ENCODE measurements at regions not wholly inside any gene's neighbourhood (a gene's known extent, or its start where the extent isn't known, plus 50 kb on each side); places are given as distances from the start of the nearest gene placed in this dataset.
"Not testable (repeated sequence)": the region's sequence is repeated elsewhere in the genome, so short reads cannot be mapped to it uniquely, and the experiment has no call there.

DNA sequence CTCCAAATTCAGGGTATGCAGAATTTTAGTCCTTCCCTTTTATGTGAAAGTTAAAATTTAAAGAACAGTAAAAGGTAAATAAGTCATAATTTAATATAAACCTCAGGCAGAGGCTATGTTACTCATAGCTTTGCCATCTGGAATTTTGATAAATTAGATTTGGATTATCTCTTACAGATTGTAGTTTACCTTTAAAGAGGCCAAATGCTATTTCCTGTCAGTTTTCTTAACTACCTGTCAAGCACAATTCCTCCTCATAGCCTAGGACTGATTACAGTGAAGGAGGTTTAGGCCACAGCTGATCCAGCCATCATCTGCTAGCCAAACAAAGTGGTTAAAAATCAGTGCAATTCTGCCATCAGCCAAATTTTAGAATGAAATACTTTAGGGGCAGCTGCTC is 128.1 kb downstream of the MFAP3L start:
- FAIRE-seq (no peak), DNase-seq (ENCODE audit: insufficient read length, low spot score) (no peak)

DNA sequence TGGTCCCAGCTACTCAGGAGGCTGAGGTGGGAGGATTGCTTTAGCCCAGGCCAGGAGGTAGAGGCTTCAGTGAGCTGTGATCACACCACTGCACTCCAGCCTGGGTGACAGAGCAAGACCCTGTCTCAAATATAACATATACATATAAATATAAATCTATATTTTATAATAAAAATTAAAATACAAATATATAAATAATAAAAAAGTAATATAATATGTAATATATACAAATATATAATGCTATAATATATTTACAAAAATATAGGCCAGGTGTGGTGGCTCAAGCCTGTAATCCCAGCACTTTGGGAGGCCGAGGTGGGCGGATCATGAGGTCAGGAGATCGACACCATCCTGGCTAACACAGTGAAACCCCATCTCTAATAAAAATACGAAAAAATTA is 131.4 kb downstream of the MFAP3L start:
- DNase-seq (ENCODE audit: insufficient read length, low spot score); FAIRE-seq: not testable (repeated sequence)

DNA sequence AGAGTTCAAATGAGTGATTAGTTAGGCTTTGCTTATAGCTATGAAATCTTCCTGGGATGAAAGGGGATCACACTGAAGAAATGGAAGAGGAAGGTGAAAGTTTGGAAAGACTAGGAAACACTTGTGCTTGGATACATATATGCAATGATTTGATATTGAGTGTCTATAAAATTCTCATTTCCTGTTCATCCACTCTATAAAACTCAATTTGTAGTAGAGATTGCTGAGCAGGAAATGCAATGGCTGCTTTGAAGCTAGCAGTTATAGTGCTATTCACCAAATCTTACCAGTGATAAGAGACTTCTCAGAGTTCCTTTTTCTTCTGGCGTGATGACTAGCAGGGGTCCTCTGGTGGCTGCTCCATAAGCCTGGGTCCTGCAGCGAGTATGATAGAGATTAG is 128.1 kb upstream of the HPF1 start:
- no peak for FAIRE-seq
- DNase-seq (ENCODE audit: insufficient read length, low spot score), result no peak

GRCh38 chr4:169881769-169882168 is 124.0 kb upstream of the HPF1 start:
- DNase-seq (ENCODE audit: insufficient read length, low spot score) (no peak), FAIRE-seq (no peak)

GRCh38 chr4:169870507-169870906 is 112.8 kb upstream of the HPF1 start:
- no peak for DNase-seq (ENCODE audit: insufficient read length, low spot score)
- no peak for FAIRE-seq

GRCh38 chr4:169869490-169869889 is 111.7 kb upstream of the HPF1 start:
- DNase-seq (ENCODE audit: insufficient read length, low spot score), result no peak
- no peak for FAIRE-seq

DNA sequence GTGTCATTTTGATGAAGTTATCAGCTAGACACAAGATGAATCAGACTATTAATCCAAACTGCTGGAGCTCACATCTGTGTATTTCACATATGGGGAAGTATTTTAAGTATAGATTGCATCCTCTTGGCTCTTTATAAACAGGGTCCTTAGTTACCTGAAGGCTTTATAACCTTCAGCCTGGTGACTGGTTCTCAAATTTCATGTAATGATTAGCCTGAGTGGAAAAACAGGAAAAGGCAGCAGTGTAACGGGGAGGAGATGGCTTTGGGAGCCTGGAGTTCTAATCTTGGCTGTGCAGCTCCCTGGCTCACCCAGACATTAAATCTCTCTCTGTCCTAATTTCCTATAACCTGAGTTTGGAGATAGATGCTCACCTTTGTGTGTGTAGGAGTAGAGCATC is 103.8 kb upstream of the HPF1 start:
- DNase-seq (ENCODE audit: insufficient read length, low spot score) (no peak), FAIRE-seq (no peak)

DNA sequence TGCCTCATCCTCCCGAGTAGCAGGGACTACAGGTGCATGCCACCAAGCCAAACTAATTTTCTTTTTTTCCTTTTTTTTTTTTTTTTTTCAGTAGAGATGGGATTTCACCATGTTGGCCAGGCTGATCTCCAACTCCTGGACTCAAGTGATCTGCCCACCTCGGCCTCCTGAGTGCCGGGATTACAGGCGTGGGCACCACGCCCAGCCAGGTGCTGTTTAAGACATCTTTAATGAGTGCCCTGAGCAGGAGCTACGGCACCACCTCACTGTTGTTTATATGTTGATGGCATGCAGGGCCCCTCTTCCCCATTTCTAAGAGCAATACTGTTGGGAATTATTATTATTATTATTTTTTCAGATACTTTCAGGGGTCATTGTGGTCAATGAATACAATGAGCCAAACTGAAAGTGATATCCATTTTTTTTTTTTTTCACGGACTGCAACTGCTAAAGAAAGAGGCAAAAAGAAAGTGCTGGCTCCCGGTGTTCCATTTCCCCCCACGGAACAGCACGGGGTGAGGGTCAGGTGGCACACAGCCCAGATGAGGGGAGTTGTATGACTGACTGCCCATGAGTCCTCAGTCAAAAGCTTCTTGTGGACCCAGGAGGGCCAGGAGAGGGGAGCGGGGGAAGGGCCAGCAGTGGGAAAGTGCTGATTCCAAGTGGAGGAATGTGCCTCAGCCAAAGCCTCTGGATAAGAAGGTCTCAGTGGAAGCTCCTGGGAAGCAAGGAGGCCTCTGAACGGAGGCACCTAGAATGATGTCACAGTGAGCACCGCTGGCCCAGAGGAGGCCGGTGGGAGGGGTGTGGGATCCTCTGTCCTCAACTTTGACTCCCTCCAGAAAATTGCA is 101.8 kb upstream of the HPF1 start:
- FAIRE-seq (no peak), DNase-seq (ENCODE audit: insufficient read length, low spot score) (no peak)

- FAIRE-seq, result no peak
- DNase-seq (ENCODE audit: insufficient read length, low spot score), result no peak
Observed at GRCh38 chr4:169854090-169854489, 96.3 kb upstream of the HPF1 start.

- no peak for DNase-seq (ENCODE audit: insufficient read length, low spot score)
- FAIRE-seq, result no peak
Observed at GRCh38 chr4:169852481-169852880, 94.7 kb upstream of the HPF1 start.

DNA sequence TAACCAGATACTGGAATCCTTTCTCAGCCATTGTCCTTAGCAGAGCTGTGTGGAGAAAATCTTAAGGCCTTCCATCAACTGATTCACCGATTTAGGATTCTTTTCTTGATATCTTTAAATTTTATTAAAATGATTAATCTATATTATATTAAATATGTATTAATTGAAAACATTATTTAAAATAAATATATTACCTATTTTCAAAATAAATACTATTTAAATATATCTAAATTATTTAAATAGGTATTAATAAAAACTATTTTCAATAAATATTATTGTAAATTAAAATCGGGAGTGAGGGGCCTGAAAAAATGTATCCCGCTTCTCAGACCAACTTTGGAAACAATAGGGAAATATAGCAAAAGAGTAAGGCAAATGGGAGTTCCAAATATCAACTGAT is 94.0 kb upstream of the HPF1 start:
- DNase-seq (ENCODE audit: insufficient read length, low spot score), result no peak
- FAIRE-seq, result no peak

- DNase-seq (ENCODE audit: insufficient read length, low spot score), result no peak
- no peak for FAIRE-seq
Observed at GRCh38 chr4:169849456-169849855, 91.7 kb upstream of the HPF1 start.

DNA sequence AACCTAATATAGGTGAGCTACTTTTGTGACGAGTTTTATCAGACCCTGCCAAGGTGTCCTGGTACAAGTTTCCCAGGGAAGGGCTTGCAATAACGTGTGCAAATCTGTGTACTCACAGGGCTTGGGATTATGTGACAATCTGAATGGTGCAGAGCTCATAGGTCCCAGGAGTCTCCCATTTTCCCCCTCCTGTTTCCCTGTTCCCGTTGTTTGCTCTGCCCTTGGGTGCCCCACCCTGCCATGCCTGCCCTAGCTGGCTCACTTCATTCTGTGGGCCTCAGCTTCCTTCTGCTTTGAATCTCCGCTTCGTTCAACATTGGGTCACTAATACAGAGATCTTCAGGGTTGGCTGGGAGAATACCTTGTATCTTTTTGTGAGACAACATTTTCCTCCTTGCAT is 90.3 kb upstream of the HPF1 start:
- DNase-seq (ENCODE audit: insufficient read length, low spot score), result no peak

DNA sequence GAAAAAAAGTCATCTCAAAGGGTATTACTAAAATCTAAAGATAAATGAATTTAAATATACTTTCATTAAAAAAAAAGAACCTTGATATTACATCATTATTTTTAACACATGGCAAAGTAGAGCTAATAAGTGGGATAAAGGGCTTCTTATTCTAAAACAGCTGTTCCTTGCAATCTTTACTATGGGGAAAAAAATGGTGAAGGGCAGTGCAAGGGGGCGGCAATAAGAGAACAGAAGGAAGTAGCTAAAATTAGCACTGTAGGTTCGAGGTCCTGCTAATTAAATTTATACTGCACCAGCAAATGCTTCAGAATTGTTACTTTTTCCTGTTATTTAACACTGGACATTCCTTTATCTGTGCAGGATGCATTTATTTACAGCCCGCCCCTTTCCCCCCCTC is 89.4 kb upstream of the HPF1 start:
- no peak for FAIRE-seq
- DNase-seq (ENCODE audit: insufficient read length, low spot score), result no peak

More for the DNA sequence above, 90.3 kb upstream of the HPF1 start:
- no peak for FAIRE-seq

GRCh38 chr4:169846396-169846795 is 88.7 kb upstream of the HPF1 start:
- DNase-seq (ENCODE audit: insufficient read length, low spot score), result no peak
- no peak for FAIRE-seq

DNA sequence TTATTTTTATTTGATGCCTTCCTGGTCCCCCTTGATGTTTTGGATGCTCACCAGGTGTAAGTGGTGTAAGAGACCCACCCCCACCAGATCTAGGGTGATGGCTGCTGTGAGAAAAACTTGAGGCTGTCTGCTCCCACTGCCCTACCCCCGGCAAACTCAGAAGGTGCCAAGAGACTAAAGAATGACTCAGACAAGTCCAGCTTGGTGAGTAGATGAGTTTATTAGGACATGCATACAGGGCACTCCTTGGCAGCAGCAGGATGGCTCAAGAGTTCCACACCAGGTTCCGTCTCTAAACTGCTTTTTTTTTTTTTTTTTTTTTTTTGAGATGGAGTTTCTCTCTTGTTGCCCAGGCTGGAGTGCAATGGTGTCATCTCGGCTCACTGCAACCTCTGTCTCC is 84.0 kb upstream of the HPF1 start:
- no peak for FAIRE-seq
- DNase-seq (ENCODE audit: insufficient read length, low spot score), result no peak

DNA sequence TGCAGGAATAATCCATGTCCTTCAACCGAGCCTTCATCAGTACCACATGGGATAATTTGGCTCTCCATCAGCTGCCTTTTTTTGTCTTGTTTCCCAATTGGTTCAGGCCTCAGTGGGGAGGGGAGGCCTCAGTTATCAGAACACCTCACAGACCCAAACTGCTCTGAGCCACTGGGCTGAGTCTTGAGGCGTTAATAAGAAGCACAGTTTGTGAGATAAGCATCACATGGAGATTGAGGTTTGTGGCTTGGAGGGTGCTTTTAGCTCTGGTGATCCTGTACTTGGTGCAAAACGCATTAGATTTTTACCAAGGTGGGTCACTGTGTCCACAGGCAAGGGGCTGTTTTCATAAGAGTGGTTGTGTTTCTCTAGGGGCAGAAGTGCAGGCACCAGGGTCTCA is 82.8 kb upstream of the HPF1 start:
- FAIRE-seq (no peak), DNase-seq (ENCODE audit: insufficient read length, low spot score) (no peak)

DNA sequence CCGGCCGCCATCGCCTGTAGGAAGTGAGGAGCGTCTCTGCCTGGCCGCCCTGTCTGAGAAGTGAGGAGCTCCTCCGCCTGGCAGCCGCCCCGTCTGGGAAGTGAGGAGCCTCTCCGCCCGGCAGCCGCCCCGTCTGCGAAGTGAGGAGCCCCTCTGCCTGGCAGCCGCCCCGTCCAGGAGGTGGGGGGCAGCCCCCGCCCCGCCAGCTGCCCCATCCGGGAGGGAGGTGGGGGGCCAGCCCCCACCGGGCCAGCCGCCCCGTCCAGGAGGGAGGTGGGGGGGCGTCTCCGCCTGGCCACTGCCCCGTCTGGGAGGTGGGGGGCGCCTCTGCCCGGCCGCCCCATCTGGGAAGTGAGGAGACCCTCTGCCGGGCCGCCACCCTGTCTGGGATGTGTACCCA is 70.6 kb upstream of the HPF1 start:
- FAIRE-seq; DNase-seq (ENCODE audit: insufficient read length, low spot score): not testable (repeated sequence)

GRCh38 chr4:169826634-169827187 is 69.0 kb upstream of the HPF1 start:
- FAIRE-seq, result no peak

DNA sequence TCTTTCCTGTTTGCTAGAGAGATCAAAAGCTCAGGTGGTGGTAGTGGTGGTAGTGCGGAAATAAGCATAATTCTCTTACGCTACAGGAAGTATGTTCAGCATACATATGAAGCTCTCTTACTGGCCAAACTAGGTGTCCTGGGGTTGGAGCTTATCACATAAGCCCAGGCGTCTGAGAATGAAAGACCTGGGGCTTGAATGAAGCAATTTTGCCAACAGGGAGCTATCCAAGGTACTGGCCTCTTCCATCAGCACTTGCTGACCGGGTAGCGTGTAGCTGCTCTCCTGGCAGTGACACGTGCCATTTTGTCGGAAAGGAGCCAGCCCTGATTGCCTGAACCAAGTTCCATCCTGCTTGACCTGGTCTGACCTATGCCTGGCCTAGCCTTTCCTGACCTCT is 65.9 kb upstream of the HPF1 start:
- DNase-seq (ENCODE audit: insufficient read length, low spot score), result peak; percentile 51
- no peak for FAIRE-seq

More at GRCh38 chr4:169826634-169827187, 69.0 kb upstream of the HPF1 start:
- no peak for DNase-seq (ENCODE audit: insufficient read length, low spot score)

DNA sequence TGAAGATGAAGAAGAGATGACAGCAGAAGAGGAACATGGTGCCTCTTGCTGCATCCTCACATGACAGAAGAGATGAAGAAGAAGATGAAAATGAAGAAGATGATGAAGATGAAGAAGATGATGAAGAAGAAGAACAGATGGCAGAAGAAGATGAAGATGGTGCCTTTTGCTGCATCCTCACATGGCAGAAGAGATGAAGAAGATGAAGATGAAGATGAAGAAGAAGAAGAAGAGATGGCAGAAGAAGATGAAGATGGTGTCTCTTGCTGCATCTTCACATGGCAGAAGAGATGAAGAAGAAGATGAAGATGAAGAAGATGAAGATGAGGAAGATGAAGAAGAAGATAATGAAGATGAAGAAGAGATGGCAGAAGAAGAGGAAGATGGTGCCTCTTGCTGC is 63.7 kb upstream of the HPF1 start:
- no peak for FAIRE-seq
- no peak for DNase-seq (ENCODE audit: insufficient read length, low spot score)

DNA sequence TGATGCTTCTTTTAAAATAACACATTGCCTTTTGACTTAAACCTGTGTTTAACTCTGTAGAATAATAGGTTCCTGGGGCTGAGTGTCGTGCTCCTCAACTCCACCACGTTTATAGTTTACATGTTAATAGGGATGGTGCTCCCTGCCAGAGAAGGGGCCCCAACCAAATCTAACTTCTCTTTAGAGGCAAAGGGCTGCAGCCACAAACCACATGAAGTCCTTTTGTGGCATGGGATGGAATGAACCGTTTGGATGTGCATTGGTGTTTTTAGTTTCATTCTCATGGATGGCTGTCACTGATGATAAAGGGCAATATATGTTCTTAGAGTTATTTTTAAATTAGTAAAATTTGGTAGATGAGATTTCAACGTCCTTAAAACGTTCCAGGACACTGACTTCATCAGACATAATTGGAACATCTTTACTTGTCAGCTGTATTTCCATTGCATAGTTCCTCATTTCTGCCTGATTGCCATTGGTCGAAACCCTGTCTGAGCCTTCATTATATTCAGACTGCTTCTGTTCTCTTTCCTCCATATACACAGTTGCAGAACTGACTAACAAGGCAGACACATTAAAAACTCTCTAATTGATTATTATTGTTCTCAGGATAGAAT is 60.4 kb upstream of the HPF1 start:
- DNase-seq (ENCODE audit: insufficient read length, low spot score), result no peak
- FAIRE-seq, result no peak
